ENCODE measurements at regions not wholly inside any gene's neighbourhood (a gene's known extent, or its start where the extent isn't known, plus 50 kb on each side); places are given as distances from the start of the nearest gene placed in this dataset.

DNA sequence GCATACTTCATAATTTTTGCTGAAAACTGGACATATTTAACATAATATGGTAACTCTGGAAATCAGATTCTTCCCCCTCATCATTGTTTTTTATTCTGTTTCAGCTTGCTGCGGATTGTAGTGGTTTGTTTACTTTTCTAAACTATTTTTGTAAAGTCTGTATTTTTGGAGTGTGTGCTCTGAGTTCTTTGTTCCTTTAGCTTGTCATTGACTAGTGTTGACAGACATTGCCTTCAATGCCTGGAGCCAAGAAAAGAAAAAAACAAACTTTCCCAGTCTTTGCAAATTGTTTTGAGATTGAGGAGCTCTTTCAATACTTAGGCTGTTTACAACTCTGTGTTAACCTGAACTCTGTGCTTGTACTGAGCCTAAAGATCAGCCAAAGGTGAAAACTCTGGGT lies 137.3 kb upstream of the CEP126 start:
- no peak overlapping the region for H3K4me3 ChIP-seq (replicated peaks; ENCODE audit: low read depth, low read length)
- TF ChIP-seq CTCF (IDR thresholded peaks at IDR 0.05; ENCODE audit: low read length, missing control alignments) = no peak
- DNase-seq (ENCODE audit: low read depth) = no peak

GRCh38 chr11:101775033-101775432 lies 139.8 kb upstream of the CEP126 start:
- no peak for TF ChIP-seq CTCF (IDR thresholded peaks at IDR 0.05; ENCODE audit: low read length, missing control alignments)
- H3K4me3 ChIP-seq (replicated peaks; ENCODE audit: low read depth, low read length) = no peak overlapping the region
- no peak for DNase-seq (ENCODE audit: low read depth)

GRCh38 chr11:101770648-101771047 lies 144.2 kb upstream of the CEP126 start:
- H3K4me3 ChIP-seq (replicated peaks; ENCODE audit: low read depth, low read length) = no peak overlapping the region
- no peak for TF ChIP-seq CTCF (IDR thresholded peaks at IDR 0.05; ENCODE audit: low read length, missing control alignments)
- DNase-seq (ENCODE audit: low read depth) = no peak

DNA sequence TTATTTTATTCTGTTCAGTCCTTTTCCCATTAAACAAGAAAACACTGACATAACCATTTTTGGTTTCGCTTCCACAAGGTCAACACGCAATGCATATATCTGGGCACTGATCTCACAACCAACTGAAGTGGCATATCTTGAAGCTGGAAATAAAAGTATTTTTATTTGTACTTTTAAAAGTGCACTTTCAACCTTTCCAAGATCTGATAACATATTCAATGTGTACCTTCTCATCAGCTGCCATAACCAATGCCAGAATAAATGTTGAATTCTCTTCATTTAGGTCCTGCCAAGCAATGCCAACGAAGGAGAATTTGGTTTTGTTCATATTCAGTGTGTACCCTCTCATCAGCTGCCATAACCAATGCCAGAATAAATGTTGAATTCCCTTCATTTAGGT lies 148.9 kb upstream of the CEP126 start:
- no peak for DNase-seq (ENCODE audit: low read depth)
- TF ChIP-seq CTCF (IDR thresholded peaks at IDR 0.05; ENCODE audit: low read length, missing control alignments) = no peak

DNA sequence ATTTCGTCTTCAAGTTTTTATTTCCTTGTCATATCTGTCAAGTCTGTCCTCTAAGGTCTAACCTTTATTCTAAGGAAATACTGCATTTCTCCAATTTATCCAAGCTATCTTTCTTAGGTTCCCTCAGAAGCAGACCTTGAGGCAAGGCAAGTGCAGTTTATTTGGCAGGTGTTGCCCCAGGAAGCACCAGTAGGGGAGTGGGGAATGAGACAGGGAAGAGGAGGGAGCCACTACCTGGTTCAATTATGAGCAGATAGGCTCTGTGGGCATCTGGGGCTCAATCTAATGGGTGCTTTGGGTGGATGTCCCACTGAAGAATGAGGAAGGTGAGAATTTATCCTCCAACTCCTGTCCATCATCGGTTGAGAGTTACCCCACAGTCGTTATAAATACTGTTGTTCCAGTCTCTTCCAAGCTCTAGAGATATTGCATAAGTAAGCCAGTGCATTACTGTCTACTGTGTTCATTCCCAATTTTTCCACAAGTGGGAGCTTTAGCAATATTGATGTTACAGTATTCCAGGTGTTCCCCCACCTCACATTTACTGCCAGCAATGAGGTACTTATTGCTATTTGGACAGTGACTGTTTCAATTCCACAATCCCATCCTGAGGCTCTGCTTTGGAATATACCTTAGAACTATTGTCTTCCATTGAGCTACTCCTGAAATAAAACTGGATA lies 154.9 kb upstream of the CEP126 start:
- peak; percentile 23 for TF ChIP-seq CTCF (IDR thresholded peaks at IDR 0.05; ENCODE audit: low read length, missing control alignments)
- DNase-seq (ENCODE audit: low read depth) = peak; percentile 7
- no peak overlapping the region for H3K4me3 ChIP-seq (replicated peaks; ENCODE audit: low read depth, low read length)

More for the DNA sequence above, 148.9 kb upstream of the CEP126 start:
- H3K4me3 ChIP-seq (replicated peaks; ENCODE audit: low read depth, low read length) = no peak overlapping the region

DNA sequence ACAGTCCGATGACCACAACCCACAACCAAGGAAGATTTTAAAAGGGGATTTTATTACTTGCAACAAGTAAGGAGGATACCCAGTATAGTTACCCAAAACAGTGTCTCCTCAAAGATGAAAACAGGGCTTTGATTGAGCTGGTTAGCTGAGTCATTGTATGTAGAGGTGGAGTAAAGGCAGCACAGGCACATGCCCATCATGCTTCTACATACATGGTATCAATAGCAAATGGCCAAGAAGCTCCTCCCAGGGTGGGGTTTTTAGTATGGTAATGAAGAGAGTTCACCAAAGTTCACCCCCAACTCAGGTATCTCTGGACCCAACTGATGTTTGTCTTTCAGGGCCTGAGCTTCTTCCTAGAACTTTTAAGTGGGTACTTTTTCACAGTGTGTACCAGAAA lies 157.1 kb upstream of the CEP126 start:
- no peak overlapping the region for H3K4me3 ChIP-seq (replicated peaks; ENCODE audit: low read depth, low read length)
- no peak for DNase-seq (ENCODE audit: low read depth)
- TF ChIP-seq CTCF (IDR thresholded peaks at IDR 0.05; ENCODE audit: low read length, missing control alignments) = no peak
